Hematopoietic multipotent progenitor cell treated with erythropoietin and hydrocortisone succinate and interleukin-3 and kit ligand, for 4 days (in vitro differentiated cells): ENCODE measurements at regions not wholly inside any gene's neighbourhood (a gene's known extent, or its start where the extent isn't known, plus 50 kb on each side); places are given as distances from the start of the nearest gene placed in this dataset.

Source experiments
- DNase-seq: peaks from one replicate; pipeline ENCODE4 v3.0.0-alpha.2; 2015

DNA sequence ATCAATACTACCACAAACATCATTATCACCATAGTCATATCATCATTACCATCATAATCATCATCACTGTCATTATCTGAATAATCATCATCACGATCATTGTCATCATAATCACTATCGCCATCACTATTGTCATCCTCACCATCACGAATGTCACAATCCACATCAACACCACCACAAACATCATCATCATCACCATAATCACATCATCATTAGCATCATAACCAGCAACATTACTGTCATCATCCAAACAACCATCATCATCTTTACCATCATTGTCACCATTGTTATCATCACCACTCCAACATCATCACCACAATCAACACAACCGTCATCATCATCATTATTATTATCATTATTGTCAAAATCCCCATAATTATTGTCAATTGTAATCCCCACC, 61.2 kb downstream of the MBD3L1 start:
- no peak for DNase-seq

GRCh38 chr19:8897106-8897505, 64.9 kb downstream of the MBD3L1 start:
- DNase-seq = no peak

DNA sequence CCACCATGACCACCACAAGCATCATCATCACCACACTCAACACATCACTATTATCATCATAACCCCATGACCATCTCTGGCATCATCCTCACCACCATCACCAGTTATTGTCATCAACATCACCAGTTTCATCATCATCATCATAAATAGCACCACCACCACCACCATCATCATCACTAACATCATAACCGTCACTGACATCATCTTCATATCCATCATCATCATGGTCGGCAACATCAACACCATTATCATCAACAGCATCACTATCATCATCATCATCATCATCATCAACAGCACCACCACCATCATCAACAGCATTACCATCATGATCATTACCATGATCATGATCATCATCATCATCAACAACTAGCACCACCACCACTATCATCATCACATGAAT, 67.2 kb downstream of the MBD3L1 start:
- no peak for DNase-seq

GRCh38 chr19:8900421-8900820, 68.2 kb downstream of the MBD3L1 start:
- DNase-seq = no peak

DNA sequence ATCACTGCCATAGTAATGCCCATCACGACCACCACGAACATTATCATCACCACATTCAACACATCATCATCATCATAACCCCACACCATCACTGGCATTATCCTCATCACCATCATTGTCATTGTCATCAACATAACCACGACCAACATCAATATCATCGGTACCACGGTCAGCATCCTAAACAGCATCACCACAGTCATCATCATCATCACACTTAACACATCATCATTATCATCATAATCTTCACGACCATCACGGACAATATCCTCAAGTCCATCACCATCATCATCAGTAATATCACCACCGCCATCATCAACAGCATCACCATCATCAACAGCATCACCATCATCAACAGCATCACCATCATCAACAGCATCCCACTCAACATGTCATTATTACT, 70.3 kb downstream of the MBD3L1 start:
- no peak for DNase-seq

GRCh38 chr19:8904597-8904996, 72.4 kb downstream of the MBD3L1 start:
- no peak for DNase-seq

- DNase-seq = no peak
Measured at GRCh38 chr19:8905342-8905741, 73.2 kb downstream of the MBD3L1 start.

- no peak for DNase-seq
Measured at GRCh38 chr19:8908066-8908465, 75.9 kb downstream of the MBD3L1 start.

DNA sequence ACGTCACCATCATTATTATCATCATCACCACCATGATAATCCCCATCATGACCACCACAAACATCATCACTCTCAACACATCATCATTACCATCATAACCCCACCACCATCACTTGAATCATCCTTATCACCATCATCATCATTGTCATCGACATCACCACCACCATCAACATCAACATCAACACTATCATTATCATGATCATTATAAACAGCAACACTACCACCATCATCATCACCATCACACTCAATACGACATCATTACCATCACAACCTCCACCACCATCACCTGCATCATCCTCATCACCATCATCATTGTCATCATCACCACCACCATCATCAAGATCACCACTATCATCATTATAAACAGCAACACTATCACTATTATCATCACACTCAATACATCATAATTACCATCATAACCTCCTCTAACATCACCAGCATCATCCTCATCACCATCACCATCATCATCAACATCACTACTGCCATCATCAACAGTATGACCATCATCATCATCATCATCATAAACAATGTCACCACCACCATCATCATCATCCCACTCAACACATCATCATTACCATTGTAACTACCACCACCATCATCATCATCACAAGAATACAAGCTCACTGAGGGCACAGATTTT, 78.7 kb downstream of the MBD3L1 start:
- no peak for DNase-seq

- no peak for DNase-seq
Measured at GRCh38 chr19:8915997-8916396, 83.8 kb downstream of the MBD3L1 start.

DNA sequence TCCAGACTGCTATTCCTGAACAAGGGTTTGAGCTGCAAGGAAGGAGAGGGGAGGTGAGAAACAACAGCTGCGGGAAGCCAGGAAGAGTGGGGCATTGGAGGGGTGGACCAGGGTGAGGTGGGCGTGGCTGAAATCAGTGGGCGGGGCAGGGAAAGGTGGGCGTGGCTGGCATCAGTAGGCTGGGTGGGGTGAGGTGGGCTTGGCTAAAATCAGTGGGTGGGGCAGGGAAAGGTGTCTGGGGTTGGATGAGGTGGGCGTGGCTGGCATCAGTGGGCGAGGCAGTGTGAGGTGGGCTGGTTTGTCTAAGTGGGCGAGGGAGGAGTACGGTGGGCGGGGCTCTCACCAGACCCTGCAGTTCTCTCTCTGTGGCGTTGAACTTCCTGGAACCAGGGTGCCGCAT, 87.6 kb downstream of the MUC16 start:
- DNase-seq = peak; percentile 6

GRCh38 chr19:8924283-8924682, 85.9 kb downstream of the MUC16 start:
- no peak for DNase-seq

DNA sequence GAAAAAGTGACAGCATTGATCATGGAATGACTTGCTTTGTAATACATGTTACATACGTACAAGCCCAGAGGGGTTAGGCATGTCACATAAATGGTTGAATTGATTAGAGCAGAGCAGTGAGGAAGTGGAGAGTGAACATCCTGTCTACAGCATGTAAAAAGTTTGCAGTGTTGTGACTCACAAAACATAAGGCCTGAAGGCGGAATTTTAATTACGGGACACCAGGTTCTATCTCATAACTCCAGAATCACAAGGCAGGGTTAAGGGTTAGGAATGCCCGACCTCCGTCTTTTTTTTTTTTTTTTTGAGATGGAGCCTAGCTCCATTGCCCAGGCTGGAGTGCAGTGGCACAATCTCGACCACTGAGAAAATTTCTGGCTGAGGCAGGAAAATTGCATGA, 83.9 kb downstream of the MUC16 start:
- DNase-seq = no peak

DNA sequence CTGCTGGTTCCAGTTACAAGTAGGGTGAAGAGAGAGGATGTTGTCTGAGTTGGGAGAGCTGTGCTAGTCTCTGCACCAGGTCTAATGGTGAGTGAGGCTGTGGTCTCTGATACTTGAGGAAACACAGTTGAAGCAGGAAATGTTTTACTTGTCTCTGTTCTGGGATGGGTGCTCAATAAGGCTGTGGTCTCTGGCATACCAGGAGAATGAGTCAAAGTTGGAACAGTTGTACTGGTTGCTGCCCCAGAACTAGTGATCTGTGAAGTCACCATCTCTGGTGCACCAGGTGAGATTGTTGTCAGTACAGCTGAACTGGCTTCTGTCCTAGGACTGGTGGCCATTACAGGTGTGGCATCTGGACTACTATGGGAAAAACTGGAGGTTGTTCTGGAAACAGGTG, 74.7 kb downstream of the MUC16 start:
- no peak for DNase-seq

DNA sequence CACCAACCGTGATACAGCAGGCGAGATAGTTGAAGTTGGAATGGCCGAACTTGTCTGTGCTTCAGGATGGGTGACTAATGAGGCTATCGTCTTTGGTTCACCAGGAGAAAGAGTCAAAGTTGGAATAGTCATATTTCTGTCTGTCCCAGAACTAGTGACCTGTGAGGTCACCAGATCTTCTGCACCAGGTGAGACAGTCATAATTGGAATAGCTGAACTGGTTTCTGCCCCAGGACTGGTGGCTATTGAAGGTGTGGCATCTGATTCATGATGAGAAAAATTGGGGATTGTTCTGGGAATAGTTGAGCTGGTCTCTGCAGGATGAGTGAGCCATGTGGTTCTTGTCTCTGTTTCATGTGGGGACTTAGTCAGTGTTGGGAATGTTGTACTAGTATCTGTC, 71.6 kb downstream of the MUC16 start:
- no peak for DNase-seq
